Osteocyte (in vitro differentiated cells): ENCODE measurements at regions not wholly inside any gene's neighbourhood (a gene's known extent, or its start where the extent isn't known, plus 50 kb on each side); places are given as distances from the start of the nearest gene placed in this dataset.
"Not testable (repeated sequence)": the region's sequence is repeated elsewhere in the genome, so short reads cannot be mapped to it uniquely, and the experiment has no call there.

Source experiments
- DNase-seq: peaks from one replicate; pipeline ENCODE4 v3.0.0; 2021; ENCODE audit warnings: mixed read lengths; ENCODE audit not compliant: unreplicated experiment; ENCODE audit errors: extremely low spot score
- H3K27ac Mint-ChIP-seq: one replicate; pipeline ENCODE4 v1.8.0; 2021; ENCODE audit warnings: mild to moderate bottlenecking, mixed read lengths; ENCODE audit not compliant: unreplicated experiment
- H3K27me3 Mint-ChIP-seq: one replicate; pipeline ENCODE4 v1.8.0; 2021; ENCODE audit warnings: mixed read lengths; ENCODE audit not compliant: unreplicated experiment
- H3K36me3 Mint-ChIP-seq: one replicate; pipeline ENCODE4 v1.8.0; 2021; ENCODE audit warnings: mixed read lengths; ENCODE audit not compliant: unreplicated experiment
- H3K4me1 Mint-ChIP-seq: one replicate; pipeline ENCODE4 v1.8.0; 2021; ENCODE audit warnings: mixed read lengths; ENCODE audit not compliant: unreplicated experiment
- H3K4me3 Mint-ChIP-seq: one replicate; pipeline ENCODE4 v1.8.0; 2021; ENCODE audit warnings: mild to moderate bottlenecking, moderate library complexity, mixed read lengths; ENCODE audit not compliant: unreplicated experiment
- H3K9me3 Mint-ChIP-seq: one replicate; pipeline ENCODE4 v1.8.0; 2021; ENCODE audit warnings: mixed read lengths; ENCODE audit not compliant: unreplicated experiment
- CTCF ChIP-seq: fragments of 200-600 bp; sonication (generic); IDR thresholded peaks from 2 replicates; pipeline ENCODE4 v1.5.0; 2021; ENCODE audit warnings: antibody characterized with exemption, mild to moderate bottlenecking, moderate library complexity

- peaks cover 4% of the 10 kb centered on the region for H3K4me1 Mint-ChIP-seq
- peaks cover 8% of the 10 kb centered on the region for H3K9me3 Mint-ChIP-seq
- H3K4me3 Mint-ChIP-seq: no peak overlapping the region
- DNase-seq: no peak
- H3K27ac Mint-ChIP-seq: no peak overlapping the region
- no peaks in the 10 kb centered on the region for H3K36me3 Mint-ChIP-seq
- TF ChIP-seq CTCF: no peak
- no peaks in the 10 kb centered on the region for H3K27me3 Mint-ChIP-seq
Measured at GRCh38 chr16:65373097-65373496, 251.2 kb upstream of the CDH11 start.

GRCh38 chr16:65372171-65372570 lies 250.3 kb upstream of the CDH11 start:
- H3K4me3 Mint-ChIP-seq: no peak overlapping the region
- H3K27ac Mint-ChIP-seq: no peak overlapping the region
- TF ChIP-seq CTCF: no peak
- peaks cover 4% of the 10 kb centered on the region for H3K4me1 Mint-ChIP-seq
- no peak for DNase-seq
- no peaks in the 10 kb centered on the region for H3K36me3 Mint-ChIP-seq
- H3K9me3 Mint-ChIP-seq: peaks cover 8% of the 10 kb centered on the region
- H3K27me3 Mint-ChIP-seq: no peaks in the 10 kb centered on the region

GRCh38 chr16:65365732-65366715 lies 244.2 kb upstream of the CDH11 start:
- Mint-ChIP-seq H3K27me3 (no peaks in the 10 kb centered on the region), H3K9me3 (peaks cover 8% of the 10 kb centered on the region), H3K36me3 (no peaks in the 10 kb centered on the region), H3K4me3 (no peak overlapping the region), H3K27ac (no peak overlapping the region), H3K4me1 (no peaks in the 10 kb centered on the region)
- no peak for DNase-seq
- TF ChIP-seq CTCF: no peak

- not testable (repeated sequence) for H3K4me3 Mint-ChIP-seq, H3K27ac Mint-ChIP-seq, H3K27me3 Mint-ChIP-seq, H3K4me1 Mint-ChIP-seq, H3K36me3 Mint-ChIP-seq, H3K9me3 Mint-ChIP-seq, DNase-seq
Measured at GRCh38 chr16:65356721-65357120, 234.9 kb upstream of the CDH11 start.

- peaks cover 4% of the 10 kb centered on the region for H3K27me3 Mint-ChIP-seq
- no peak overlapping the region for H3K27ac Mint-ChIP-seq
- H3K36me3 Mint-ChIP-seq: no peaks in the 10 kb centered on the region
- no peak for DNase-seq
- no peak overlapping the region for H3K4me3 Mint-ChIP-seq
- peaks cover 3% of the 10 kb centered on the region for H3K9me3 Mint-ChIP-seq
- H3K4me1 Mint-ChIP-seq: no peaks in the 10 kb centered on the region
- TF ChIP-seq CTCF: no peak
Measured at GRCh38 chr16:65355706-65356105, 233.8 kb upstream of the CDH11 start.
